HG03064 (cell line): ENCODE measurements at regions not wholly inside any gene's neighbourhood (a gene's known extent, or its start where the extent isn't known, plus 50 kb on each side); places are given as distances from the start of the nearest gene placed in this dataset.

Source experiments
- ATAC-seq: cut with Tn5 transposase; IDR thresholded peaks from one replicate; pipeline ENCODE4 v1.9.1; 2021; ENCODE audit warnings: low read depth; ENCODE audit not compliant: unreplicated experiment

- ATAC-seq: no peak
These were observed 324.3 kb upstream of the POU3F1 start for GRCh38 chr1:38370716-38371504.

DNA sequence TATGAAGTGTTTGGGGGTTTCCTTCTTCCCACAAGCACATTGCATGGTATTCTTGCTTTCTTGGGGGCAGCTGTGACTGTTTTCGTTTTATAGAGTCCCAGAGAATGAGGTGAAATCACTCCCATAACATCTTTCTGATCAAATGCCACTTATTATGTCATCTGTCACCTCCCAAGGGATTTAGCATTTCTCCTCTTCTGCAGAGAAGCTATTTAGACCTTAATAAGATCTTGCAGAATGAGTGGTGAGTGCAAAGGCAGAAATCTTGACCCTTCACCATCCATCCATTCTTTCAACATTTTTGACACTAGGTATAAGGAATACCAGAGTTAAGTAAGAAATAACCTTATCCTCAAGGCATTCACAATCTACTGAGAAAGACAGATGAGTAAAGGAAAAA is 318.6 kb upstream of the POU3F1 start:
- no peak for ATAC-seq

GRCh38 chr1:38361566-38361965 is 315.0 kb upstream of the POU3F1 start:
- ATAC-seq: no peak

GRCh38 chr1:38360807-38361206 is 314.2 kb upstream of the POU3F1 start:
- ATAC-seq: no peak

GRCh38 chr1:38353956-38354355 is 307.4 kb upstream of the POU3F1 start:
- no peak for ATAC-seq

DNA sequence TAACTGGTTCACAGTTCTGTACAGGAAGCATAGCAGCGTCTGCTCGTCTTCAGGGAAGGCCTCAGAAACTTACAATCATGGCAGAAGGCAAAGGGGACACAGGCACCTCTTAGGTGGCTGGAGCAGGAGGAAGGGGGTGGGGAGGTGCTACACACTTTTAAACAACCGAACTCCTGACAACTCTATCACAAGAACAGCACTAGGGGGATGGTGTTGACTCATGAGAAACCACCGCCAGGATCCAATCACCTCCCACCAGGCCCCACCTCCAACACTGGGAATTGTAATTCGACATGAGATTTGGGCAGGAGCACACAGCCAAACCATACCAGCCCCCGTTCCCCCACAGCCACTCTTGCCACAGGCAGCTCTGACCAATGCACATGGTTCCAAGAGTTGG is 306.3 kb upstream of the POU3F1 start:
- ATAC-seq: no peak

GRCh38 chr1:38347446-38348175 is 301.0 kb upstream of the POU3F1 start:
- no peak for ATAC-seq

GRCh38 chr1:38344716-38345115 is 298.1 kb upstream of the POU3F1 start:
- no peak for ATAC-seq

DNA sequence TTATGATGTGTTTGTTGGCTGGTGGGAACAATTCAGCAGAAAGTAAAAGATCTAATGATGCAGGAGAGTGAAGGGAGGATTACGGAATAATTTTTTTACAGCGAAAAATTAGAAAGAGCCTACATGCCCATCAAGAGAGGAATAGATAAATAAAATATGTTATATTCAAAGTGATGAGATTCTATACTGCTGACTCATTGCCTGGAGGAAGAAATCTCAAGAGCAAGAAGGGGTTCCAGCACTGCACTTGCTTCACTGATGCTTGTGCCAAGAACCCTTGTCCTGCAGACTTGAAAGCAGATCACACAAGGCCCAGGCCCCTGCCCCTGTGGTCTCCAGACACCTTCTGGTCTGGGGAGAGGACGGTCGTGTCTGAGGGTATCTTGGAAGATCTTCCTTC is 295.1 kb upstream of the POU3F1 start:
- no peak for ATAC-seq

DNA sequence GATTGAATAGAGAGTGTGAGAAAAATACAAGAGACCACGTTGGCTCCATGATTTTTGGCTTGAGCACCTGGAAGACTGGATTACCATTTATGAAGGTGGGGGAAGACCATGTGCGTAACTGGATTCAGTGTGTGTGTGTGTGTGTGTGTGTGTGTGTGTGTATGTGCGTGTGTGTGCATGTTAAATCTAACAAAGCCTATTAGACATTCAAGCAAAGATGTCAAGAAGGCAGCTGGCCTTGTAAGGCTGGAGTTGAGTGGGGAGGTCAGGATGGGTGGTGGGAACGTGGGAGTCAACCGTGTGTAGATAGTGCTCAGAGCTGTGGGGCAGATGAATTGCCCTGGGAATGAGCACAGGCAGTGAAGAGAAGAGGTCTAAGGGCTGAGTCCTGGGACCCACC is 293.8 kb upstream of the POU3F1 start:
- ATAC-seq: no peak

GRCh38 chr1:38337711-38338110 is 291.1 kb upstream of the POU3F1 start:
- no peak for ATAC-seq

- no peak for ATAC-seq
These were observed 290.4 kb upstream of the POU3F1 start for GRCh38 chr1:38336961-38337360.

DNA sequence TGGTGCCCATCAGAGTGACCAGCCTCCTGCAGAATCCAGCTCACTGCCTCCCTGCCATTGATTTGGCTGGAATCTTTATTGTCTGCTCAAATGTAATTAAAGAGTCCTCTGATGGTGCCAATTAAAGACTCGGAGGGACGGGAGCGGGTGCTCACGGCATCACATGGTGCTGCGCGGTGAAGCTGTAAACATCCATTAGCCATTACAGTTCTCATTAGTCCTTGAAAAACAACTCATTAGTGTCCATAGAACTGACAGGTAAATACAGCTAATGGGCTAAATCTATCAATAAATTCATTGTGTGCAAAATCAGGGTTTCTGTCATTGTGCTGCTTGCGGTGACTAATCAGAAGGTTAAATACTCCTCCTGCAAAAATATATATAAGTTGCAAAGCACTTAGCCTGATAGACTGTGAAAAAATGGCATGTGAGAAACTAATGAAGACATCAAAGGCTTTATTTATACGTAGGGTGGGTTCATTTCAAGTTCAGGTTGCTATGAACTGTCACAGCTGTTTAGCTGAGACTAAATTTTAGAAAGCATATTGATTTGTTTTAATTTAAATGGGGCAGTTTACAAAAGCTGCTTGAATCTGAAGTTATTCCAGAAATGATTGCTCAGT is 289.8 kb upstream of the POU3F1 start:
- ATAC-seq: no peak

DNA sequence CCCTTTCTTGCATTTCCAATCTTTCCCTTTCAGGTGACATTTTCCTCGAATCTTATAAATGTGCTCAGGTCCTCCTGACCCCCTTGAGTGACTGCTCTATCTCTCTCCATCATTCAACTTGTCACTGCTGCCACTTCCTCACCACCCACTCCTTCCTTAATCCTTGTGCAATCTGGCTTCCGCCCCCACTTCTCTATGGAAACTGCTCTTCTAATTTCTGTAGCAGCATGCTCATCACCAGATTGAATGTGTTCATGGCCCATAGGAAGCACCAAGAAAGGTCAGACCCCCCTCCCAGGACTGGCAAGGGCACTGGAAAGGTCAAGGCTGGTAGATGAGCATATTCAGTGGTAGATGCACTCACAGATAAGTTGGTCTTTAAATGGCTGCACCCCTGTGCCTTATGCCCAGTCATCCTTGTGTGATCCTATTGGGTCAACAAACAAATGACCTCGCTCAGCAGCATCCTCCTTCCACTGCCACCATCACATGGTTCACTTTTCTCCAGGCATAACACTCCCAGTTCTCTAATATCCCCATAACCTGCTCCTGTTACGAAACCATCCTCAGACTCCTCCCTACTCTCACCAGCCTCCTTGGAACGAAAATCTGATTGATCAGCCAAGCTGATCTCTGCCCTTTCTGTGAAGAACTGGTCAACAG is 288.5 kb upstream of the POU3F1 start:
- ATAC-seq: no peak

GRCh38 chr1:38332649-38333310 is 286.2 kb upstream of the POU3F1 start:
- no peak for ATAC-seq

DNA sequence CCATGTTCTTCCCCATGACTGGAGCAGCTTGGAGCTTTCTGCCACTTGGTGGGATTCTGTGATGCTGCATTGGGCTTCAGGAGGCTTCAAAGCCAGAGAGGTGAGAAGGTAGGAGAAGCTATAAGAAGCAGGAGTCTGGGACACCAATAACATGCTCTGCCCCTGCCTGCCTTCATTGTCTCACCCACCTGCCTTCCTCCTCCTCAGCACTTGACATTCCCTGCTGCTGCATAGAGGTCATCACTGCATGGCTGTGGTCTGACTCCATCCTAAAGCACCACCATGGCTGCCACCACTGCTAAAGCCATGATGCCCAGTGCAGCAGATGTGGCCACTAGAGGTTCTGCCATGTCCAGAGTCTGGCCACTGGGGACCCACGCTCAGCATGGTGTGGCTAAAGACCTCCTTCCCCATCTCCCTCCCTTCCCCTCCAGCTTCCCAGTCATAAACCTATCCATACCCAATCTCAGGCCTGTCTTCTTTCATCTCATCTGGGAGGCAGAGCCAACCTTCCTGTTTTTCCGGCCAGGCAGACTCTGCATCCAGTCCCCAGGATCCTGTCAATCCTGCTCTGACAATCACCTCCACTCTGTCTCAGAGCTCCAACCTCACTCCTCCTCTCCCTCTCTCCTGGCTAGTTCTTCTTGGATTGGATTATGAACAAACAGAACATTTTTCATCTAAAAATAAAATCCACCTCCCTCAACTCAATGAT is 285.1 kb upstream of the POU3F1 start:
- no peak for ATAC-seq

- no peak for ATAC-seq
These were observed 284.2 kb upstream of the POU3F1 start for GRCh38 chr1:38330799-38331198.

DNA sequence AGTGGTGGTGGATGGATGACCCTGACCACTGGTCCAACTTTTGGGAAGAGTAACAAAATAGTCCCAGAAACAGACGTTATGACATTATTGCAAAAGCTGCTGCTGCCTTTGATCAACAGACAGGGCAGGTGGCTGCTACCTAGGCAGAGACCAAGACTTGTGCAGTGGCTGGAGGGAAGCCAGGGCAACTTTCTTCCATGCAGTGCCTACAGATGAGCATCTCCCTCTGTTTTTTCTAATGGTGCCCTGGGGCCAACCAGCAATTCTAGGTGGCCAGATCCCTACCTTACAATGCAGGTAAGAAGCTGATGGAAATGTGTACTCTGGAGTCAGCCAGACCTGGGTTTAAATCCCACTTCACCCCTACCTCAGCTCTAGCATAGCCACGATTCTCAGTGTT is 283.1 kb upstream of the POU3F1 start:
- ATAC-seq: no peak

DNA sequence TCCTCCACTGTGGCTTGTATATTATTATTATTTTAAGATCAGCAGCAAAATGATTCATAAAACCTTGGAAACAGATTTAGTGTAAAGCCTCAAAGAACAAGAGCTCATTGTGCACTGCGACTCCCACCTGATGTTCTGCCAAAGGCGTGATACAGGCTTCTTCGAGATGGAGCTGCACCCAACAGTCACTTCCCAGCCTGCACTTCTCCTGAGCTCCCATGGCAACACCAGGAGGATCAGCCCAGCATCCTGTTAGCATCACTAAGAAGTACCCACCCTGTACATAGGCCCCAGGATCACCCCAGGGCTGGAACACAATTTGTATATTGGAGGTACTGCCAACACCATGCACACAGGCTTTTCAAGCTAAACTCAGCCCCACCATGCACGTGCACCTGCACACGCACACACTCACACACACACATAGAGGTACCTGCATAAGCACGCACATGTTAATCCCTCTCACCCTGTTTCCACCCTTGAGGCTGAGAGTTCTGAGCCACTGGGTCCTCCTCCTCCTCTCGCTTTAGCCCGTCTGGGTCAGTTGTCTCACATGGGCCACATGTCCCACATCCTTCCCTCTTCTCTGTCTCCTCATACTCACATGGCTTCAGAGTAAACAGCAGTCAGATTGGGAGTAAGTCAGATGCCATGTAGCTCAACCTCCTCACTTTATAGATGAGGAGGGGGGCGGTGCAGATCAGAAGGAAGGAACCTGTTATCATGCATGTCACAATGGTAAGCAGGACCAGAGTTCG is 281.9 kb upstream of the POU3F1 start:
- no peak for ATAC-seq
